ENCODE measurements at regions not wholly inside any gene's neighbourhood (a gene's known extent, or its start where the extent isn't known, plus 50 kb on each side); places are given as distances from the start of the nearest gene placed in this dataset.

GRCh38 chr4:19729886-19730651 is 521.6 kb upstream of the SLIT2 start:
- TF ChIP-seq EP300 (IDR thresholded peaks at IDR 0.05): no peak
- no peak for TF ChIP-seq CTCF (IDR thresholded peaks at IDR 0.05)

All from sigmoid colon (tissue), 4 donors.